Right atrium auricular region (tissue), 2 donors: ENCODE measurements at regions not wholly inside any gene's neighbourhood (a gene's known extent, or its start where the extent isn't known, plus 50 kb on each side); places are given as distances from the start of the nearest gene placed in this dataset.
"Not testable (repeated sequence)": the region's sequence is repeated elsewhere in the genome, so short reads cannot be mapped to it uniquely, and the experiment has no call there.

Experiments
- DNase-seq: peaks from one replicate; pipeline ENCODE4 v3.0.0-alpha.2; 2019; ENCODE audit warnings: low spot score
- H3K27ac ChIP-seq, 2 donors: fragments of 200-600 bp; sonication (generic); 1 replicate in 1 of 2; 2 replicates in 1 of 2; pipeline ENCODE4 v1.5.1; 2016 to 2019
- H3K27me3 ChIP-seq, 2 donors: fragments of 200-600 bp; sonication (generic); one replicate each; pipeline versions ENCODE4 v1.5.1 to v1.6.0; 2017 to 2019
- H3K36me3 ChIP-seq: fragments of 200-600 bp; sonication (generic); one replicate; pipeline ENCODE4 v1.5.1; 2016
- H3K4me1 ChIP-seq, 2 donors: fragments of 200-600 bp; sonication (generic); one replicate each; pipeline versions ENCODE4 v1.5.1 to v1.6.0; 2017 to 2019
- H3K4me3 ChIP-seq, 2 donors: fragments of 200-600 bp; sonication (generic); 1 replicate in 1 of 2; 2 replicates in 1 of 2; pipeline ENCODE4 v1.5.1; 2017 to 2019; ENCODE audit warnings: mild to moderate bottlenecking in 1 of 2, moderate library complexity in 1 of 2
- H3K9me3 ChIP-seq, 2 donors: fragments of 200-600 bp; sonication (generic); one replicate each; pipeline ENCODE4 v1.5.1; 2019
- CTCF ChIP-seq, 2 donors: fragments of 200-600 bp; sonication (generic); IDR thresholded peaks; one replicate each; pipeline ENCODE4 v1.5.1; 2019; ENCODE audit warnings: antibody characterized with exemption in 2 of 2

- Histone ChIP-seq H3K9me3 (no peaks in the 10 kb centered on the region), H3K27me3 (no peaks in the 10 kb centered on the region), H3K36me3 (no peaks in the 10 kb centered on the region), H3K27ac (peak overlapping the region; percentile 37 to 68), H3K4me1 (peaks cover 0 to 7% of the 10 kb centered on the region in 2 donors), H3K4me3 (no peak overlapping the region)
- no peak for TF ChIP-seq CTCF (IDR thresholded peaks at IDR 0.05)
- DNase-seq = no peak
These were observed 499.8 kb downstream of the PID1 start for GRCh38 chr2:228771315-228771714.

GRCh38 chr2:228768818-228769217 is 502.3 kb downstream of the PID1 start:
- H3K36me3 ChIP-seq = no peaks in the 10 kb centered on the region
- no peaks in the 10 kb centered on the region for H3K9me3 ChIP-seq
- no peak for TF ChIP-seq CTCF (IDR thresholded peaks at IDR 0.05)
- H3K27me3 ChIP-seq = no peaks in the 10 kb centered on the region
- no peak for DNase-seq
- peaks cover 0 to 7% of the 10 kb centered on the region in 2 donors for H3K4me1 ChIP-seq
- H3K27ac ChIP-seq = peak overlapping the region in 1 of 2 donors; percentile 28
- H3K4me3 ChIP-seq = no peak overlapping the region

GRCh38 chr2:228768141-228768540 is 502.9 kb downstream of the PID1 start:
- H3K9me3 ChIP-seq, H3K27me3 ChIP-seq, DNase-seq, H3K36me3 ChIP-seq, H3K4me1 ChIP-seq, H3K4me3 ChIP-seq: not testable (repeated sequence)
- H3K27ac ChIP-seq = peak overlapping the region in 1 of 2 donors; percentile 28

GRCh38 chr2:228767196-228767595 is 503.9 kb downstream of the PID1 start:
- Histone ChIP-seq H3K9me3 (no peaks in the 10 kb centered on the region), H3K27ac (peak overlapping the region in 1 of 2 donors; percentile 37)
- no peak for TF ChIP-seq CTCF (IDR thresholded peaks at IDR 0.05)

GRCh38 chr2:228763379-228763981 is 507.6 kb downstream of the PID1 start:
- DNase-seq = no peak
- no peaks in the 10 kb centered on the region for H3K36me3 ChIP-seq
- no peak for TF ChIP-seq CTCF (IDR thresholded peaks at IDR 0.05)
- H3K27me3 ChIP-seq = no peaks in the 10 kb centered on the region
- H3K9me3 ChIP-seq = no peaks in the 10 kb centered on the region
- H3K4me3 ChIP-seq = no peak overlapping the region
- no peak overlapping the region for H3K27ac ChIP-seq
- peaks cover 0 to 12% of the 10 kb centered on the region in 2 donors for H3K4me1 ChIP-seq

More at GRCh38 chr2:228767196-228767595, 503.9 kb downstream of the PID1 start:
- DNase-seq = no peak
- H3K36me3 ChIP-seq = no peaks in the 10 kb centered on the region
- H3K4me3 ChIP-seq = no peak overlapping the region
- no peaks in the 10 kb centered on the region for H3K27me3 ChIP-seq
- peaks cover 0 to 10% of the 10 kb centered on the region in 2 donors for H3K4me1 ChIP-seq

- no peak for DNase-seq
- no peaks in the 10 kb centered on the region for H3K9me3 ChIP-seq
- H3K4me1 ChIP-seq = peaks cover 0 to 9% of the 10 kb centered on the region in 2 donors
- TF ChIP-seq CTCF (IDR thresholded peaks at IDR 0.05) = no peak
- H3K4me3 ChIP-seq = no peak overlapping the region
- no peaks in the 10 kb centered on the region for H3K36me3 ChIP-seq
- no peak overlapping the region for H3K27ac ChIP-seq
- no peaks in the 10 kb centered on the region for H3K27me3 ChIP-seq
These were observed 508.5 kb downstream of the PID1 start for GRCh38 chr2:228762565-228762964.

- H3K9me3 ChIP-seq, H3K4me1 ChIP-seq, H3K27ac ChIP-seq, DNase-seq, H3K4me3 ChIP-seq, H3K36me3 ChIP-seq, H3K27me3 ChIP-seq: not testable (repeated sequence)
These were observed 515.4 kb downstream of the PID1 start for GRCh38 chr2:228755661-228756060.
